Ovary (tissue), 3 donors: ENCODE measurements at regions not wholly inside any gene's neighbourhood (a gene's known extent, or its start where the extent isn't known, plus 50 kb on each side); places are given as distances from the start of the nearest gene placed in this dataset.

ENCODE experiments used
- EP300 ChIP-seq: sonication (generic); formaldehyde crosslinking; IDR thresholded peaks from one replicate; pipeline ENCODE4 v1.6.1; 2017; ENCODE audit warnings: antibody characterized with exemption
- POLR2A ChIP-seq: fragments of 450-650 bp; IDR thresholded peaks from one replicate; pipeline ENCODE4 v1.6.1; 2017; ENCODE audit warnings: antibody characterized with exemption, mild to moderate bottlenecking, moderate library complexity
- TF ChIP-seq, protein P1 (sequence below), 3 donors: fragments of 450-650 bp in 2 of 3; fragments of 200-600 bp in 1 of 3; IDR thresholded peaks; one replicate each; pipeline versions ENCODE4 v1.5.1 to v1.8.0; 2016 to 2022; ENCODE audit warnings: antibody characterized with exemption in 3 of 3, mild to moderate bottlenecking in 1 of 3
- donor health status: DM: no; HTN: no; CAD: no.

DNA sequence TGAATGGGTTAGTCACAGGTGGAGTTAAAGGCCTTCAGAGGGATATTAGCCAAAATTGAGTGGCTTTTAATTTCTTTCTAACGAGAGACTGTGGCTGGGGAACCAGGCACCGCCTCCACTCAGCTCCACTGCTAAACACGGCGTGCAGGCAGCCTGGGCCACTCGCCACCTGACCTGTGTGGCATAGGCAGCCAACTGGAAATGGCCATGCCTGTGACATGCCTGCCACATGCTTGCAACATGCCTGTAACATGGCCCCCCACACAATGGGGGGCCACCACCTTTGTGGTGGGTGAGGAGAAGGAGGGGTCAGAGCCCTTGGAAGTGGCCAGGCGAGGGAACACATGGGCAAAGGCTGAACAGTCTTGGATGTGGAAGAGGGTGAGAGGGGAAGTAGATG lies 60.1 kb upstream of the PAX2 start:
- TF ChIP-seq, protein P1, sequence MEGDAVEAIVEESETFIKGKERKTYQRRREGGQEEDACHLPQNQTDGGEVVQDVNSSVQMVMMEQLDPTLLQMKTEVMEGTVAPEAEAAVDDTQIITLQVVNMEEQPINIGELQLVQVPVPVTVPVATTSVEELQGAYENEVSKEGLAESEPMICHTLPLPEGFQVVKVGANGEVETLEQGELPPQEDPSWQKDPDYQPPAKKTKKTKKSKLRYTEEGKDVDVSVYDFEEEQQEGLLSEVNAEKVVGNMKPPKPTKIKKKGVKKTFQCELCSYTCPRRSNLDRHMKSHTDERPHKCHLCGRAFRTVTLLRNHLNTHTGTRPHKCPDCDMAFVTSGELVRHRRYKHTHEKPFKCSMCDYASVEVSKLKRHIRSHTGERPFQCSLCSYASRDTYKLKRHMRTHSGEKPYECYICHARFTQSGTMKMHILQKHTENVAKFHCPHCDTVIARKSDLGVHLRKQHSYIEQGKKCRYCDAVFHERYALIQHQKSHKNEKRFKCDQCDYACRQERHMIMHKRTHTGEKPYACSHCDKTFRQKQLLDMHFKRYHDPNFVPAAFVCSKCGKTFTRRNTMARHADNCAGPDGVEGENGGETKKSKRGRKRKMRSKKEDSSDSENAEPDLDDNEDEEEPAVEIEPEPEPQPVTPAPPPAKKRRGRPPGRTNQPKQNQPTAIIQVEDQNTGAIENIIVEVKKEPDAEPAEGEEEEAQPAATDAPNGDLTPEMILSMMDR (IDR thresholded peaks at IDR 0.05): no peak
- TF ChIP-seq POLR2A: no peak
- no peak for TF ChIP-seq EP300
